ENCODE measurements at regions not wholly inside any gene's neighbourhood (a gene's known extent, or its start where the extent isn't known, plus 50 kb on each side); places are given as distances from the start of the nearest gene placed in this dataset.

- TF ChIP-seq EP300 (IDR thresholded peaks at IDR 0.05) (peak in 1 of 2 donors; percentile 89), POLR2A (IDR thresholded peaks at IDR 0.05) (no peak)
Measured at GRCh38 chrY:8552168-8552805, 785.0 kb upstream of the TSPY4 start.

Data from tibial nerve (tissue), 3 donors.